Activated naive CD8-positive, alpha-beta T cell treated with anti-CD3 and anti-CD28 coated beads, Interleukin-2, amount 50 U/mL, for 24 hours (primary cell): ENCODE measurements at regions not wholly inside any gene's neighbourhood (a gene's known extent, or its start where the extent isn't known, plus 50 kb on each side); places are given as distances from the start of the nearest gene placed in this dataset.

Source experiments
- ATAC-seq: fragments of 150-1000 bp; cut with Tn5 transposase; one replicate; pipeline ENCODE4 v1.10.0; 2021
- DNase-seq: peaks from one replicate; pipeline ENCODE4 v3.0.0; 2021
- H3K27ac Mint-ChIP-seq: one replicate; pipeline ENCODE4 v1.8.0; 2021; ENCODE audit warnings: mild to moderate bottlenecking, mixed read lengths
- H3K27me3 Mint-ChIP-seq: one replicate; pipeline ENCODE4 v1.8.0; 2021; ENCODE audit warnings: mixed read lengths
- H3K36me3 Mint-ChIP-seq: one replicate; pipeline ENCODE4 v1.8.0; 2021; ENCODE audit warnings: low read depth, mixed read lengths
- H3K4me1 Mint-ChIP-seq: one replicate; pipeline ENCODE4 v1.8.0; 2021; ENCODE audit warnings: mixed read lengths
- H3K4me3 Mint-ChIP-seq: one replicate; pipeline ENCODE4 v1.8.0; 2021; ENCODE audit warnings: mild to moderate bottlenecking, moderate library complexity, mixed read lengths
- H3K9me3 Mint-ChIP-seq: one replicate; pipeline ENCODE4 v1.8.0; 2021; ENCODE audit warnings: mixed read lengths

DNA sequence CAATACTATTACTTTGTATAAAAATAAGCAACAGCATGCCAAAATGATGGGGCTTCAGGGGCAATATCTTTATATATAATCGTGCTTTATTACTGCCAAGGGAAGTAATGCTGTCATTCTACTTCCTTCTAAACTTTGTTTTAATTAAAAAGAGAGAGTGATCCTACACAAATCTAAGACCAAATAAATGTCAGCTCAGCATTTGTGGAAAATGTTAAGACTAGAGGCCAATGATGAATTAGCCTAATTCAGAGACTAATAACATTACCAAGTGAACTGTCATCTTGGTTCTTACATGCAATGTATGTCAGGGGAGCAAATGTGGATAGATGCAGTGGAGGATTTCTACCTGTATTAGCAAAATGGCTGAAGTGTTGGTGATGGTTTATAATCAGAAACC lies 166.4 kb upstream of the PTCHD1 start:
- no peak overlapping the region for H3K27ac Mint-ChIP-seq
- no peak overlapping the region for H3K4me3 Mint-ChIP-seq
- no peaks in the 10 kb centered on the region for H3K36me3 Mint-ChIP-seq
- no peaks in the 10 kb centered on the region for H3K4me1 Mint-ChIP-seq
- ATAC-seq (no peak), DNase-seq (no peak)
- no peaks in the 10 kb centered on the region for H3K9me3 Mint-ChIP-seq
- H3K27me3 Mint-ChIP-seq, result peaks cover 1% of the 10 kb centered on the region

DNA sequence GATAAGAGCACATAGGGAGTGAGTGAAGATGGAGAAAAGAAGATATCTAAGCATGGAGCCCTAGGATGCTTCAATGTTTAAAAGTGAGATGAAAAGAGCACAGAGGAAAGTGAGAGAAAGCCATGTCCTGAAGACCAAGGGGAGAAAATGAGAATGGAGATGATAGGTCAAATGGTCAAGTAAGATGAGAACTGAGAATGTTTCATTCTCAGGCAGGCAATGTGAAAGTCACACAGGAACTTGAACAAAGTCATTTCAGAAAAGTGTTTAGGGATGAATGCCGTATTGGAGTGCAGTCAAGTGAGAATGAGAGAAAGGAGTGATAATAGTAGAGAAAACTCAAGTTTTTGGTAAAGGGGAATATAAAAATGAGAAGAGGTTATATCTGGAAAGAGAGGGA lies 148.7 kb upstream of the PTCHD1 start:
- H3K27ac Mint-ChIP-seq, result no peak overlapping the region
- no peaks in the 10 kb centered on the region for H3K36me3 Mint-ChIP-seq

DNA sequence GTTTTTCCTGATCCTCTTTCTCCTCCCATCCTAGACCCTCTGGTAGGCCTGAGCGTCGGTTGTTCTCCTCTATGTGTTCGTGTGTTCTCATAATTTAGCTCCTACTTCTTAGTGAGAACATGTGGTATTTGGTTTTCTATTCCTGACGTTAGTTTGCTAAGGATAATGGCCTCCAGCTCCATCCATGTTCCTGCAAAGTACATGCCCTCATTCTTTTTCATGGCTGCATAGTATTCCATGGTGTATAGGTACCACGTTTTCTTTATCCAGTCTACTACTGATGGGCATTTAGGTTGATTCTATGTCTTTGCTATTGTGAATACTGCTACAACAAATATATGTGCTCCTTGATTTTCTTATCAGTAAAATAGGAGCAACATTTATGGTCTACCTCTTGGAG lies 146.8 kb upstream of the PTCHD1 start:
- ATAC-seq (no peak), DNase-seq (no peak)
- Mint-ChIP-seq H3K27ac (no peak overlapping the region), H3K4me3 (no peak overlapping the region), H3K9me3 (no peaks in the 10 kb centered on the region), H3K4me1 (no peaks in the 10 kb centered on the region), H3K36me3 (no peaks in the 10 kb centered on the region), H3K27me3 (no peaks in the 10 kb centered on the region)

More for the DNA sequence above, 148.7 kb upstream of the PTCHD1 start:
- no peak for ATAC-seq
- Mint-ChIP-seq H3K4me1 (no peaks in the 10 kb centered on the region), H3K9me3 (no peaks in the 10 kb centered on the region), H3K27me3 (no peaks in the 10 kb centered on the region), H3K4me3 (no peak overlapping the region)
- DNase-seq, result no peak

DNA sequence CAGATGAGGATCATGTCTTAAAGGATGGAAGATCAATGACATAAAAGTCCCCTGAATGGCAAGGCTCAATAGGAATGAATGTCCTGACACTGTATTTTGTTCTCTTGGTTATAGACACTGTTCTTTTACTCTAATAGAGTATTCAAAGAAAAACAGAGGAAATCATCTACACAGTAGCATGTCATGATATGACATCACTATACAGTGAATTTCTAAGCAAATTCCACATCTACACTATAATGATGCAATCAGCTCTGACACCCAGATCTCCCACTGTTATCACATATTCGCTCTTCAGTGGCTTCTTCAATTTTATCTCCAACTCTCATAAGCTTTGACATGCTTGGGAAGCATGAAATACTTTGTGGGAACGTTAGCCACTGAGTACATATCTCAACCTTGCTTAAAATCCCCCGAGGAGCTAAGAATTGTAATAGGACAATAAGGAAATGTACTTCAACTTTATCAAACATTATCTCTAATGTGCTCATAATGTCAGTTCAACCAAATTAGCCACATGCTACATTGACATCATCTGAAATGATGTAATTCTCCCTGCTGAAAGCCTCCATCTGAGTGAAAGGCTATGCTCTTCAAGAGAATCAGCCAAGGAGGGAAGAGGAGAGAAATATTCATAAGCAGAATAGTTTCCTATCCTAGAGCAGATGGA lies 139.6 kb upstream of the PTCHD1 start:
- no peaks in the 10 kb centered on the region for H3K36me3 Mint-ChIP-seq
- peaks cover 4% of the 10 kb centered on the region for H3K9me3 Mint-ChIP-seq
- DNase-seq (no peak), ATAC-seq (no peak)
- no peak overlapping the region for H3K27ac Mint-ChIP-seq
- no peak overlapping the region for H3K4me3 Mint-ChIP-seq
- no peaks in the 10 kb centered on the region for H3K4me1 Mint-ChIP-seq
- H3K27me3 Mint-ChIP-seq, result no peaks in the 10 kb centered on the region

DNA sequence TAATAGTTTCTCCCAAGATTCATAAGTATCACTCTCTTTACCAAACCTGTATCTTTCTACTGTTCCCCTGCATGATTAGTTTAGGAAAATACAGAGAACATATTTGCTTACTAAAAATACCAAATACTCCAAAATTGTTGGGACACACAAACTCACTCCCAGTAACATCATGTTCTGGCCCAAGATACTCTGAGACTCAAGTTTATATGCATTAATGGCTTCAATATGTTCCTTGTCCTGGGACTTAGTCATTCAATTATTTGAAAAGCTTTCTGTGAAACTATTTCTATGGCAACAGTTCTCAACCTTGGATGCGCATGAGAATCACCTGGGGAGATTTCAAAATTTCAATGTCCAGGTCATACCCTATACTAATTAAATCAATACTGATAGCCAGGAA lies 138.9 kb upstream of the PTCHD1 start:
- no peaks in the 10 kb centered on the region for H3K36me3 Mint-ChIP-seq
- H3K9me3 Mint-ChIP-seq, result peaks cover 4% of the 10 kb centered on the region
- H3K27me3 Mint-ChIP-seq, result no peaks in the 10 kb centered on the region
- H3K27ac Mint-ChIP-seq, result no peak overlapping the region
- H3K4me1 Mint-ChIP-seq, result no peaks in the 10 kb centered on the region
- no peak for DNase-seq
- no peak overlapping the region for H3K4me3 Mint-ChIP-seq
- no peak for ATAC-seq

DNA sequence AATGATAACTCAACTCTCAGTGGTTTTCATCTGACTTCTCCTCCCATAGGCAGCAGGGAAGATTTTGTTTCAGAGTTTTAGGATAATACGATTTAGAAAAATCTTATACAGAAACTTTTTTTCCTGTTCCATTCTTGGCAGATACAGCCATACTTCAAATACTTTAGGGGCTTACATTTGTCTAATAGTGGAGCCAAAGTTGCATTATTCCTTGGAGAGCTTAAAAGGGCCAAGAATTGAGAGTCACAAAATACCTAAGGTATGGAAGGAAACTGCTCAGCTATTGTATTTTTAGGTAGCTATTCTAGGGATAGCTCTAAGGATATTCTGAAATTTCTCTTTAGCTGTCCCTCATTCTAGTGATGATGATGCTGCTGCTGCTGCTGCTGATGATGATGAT lies 132.9 kb upstream of the PTCHD1 start:
- no peak for ATAC-seq
- no peak overlapping the region for H3K4me3 Mint-ChIP-seq
- H3K27ac Mint-ChIP-seq, result no peak overlapping the region
- no peaks in the 10 kb centered on the region for H3K36me3 Mint-ChIP-seq
- H3K4me1 Mint-ChIP-seq, result no peaks in the 10 kb centered on the region
- H3K27me3 Mint-ChIP-seq, result no peaks in the 10 kb centered on the region
- H3K9me3 Mint-ChIP-seq, result no peaks in the 10 kb centered on the region
- DNase-seq, result no peak

DNA sequence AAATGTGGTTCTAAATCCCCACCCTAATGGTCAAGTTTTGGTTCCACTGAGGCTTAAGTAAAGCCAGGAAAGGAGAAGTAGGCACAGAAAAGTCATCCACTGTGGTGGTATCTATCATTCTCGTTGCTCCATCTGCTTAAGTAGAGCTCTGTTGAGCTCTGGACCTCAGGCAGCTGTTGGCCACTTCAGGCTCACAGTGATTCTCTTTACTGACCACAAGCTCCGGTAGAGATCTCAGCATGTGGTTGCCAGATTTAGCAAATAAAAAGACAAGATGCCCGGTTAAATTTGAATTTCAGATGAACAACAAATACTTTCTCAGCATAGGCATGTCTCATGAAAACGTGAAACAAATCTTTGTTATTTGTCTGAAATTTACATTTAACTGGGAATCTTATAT lies 132.3 kb upstream of the PTCHD1 start:
- Mint-ChIP-seq H3K9me3 (no peaks in the 10 kb centered on the region), H3K4me3 (no peak overlapping the region), H3K27ac (no peak overlapping the region), H3K27me3 (no peaks in the 10 kb centered on the region), H3K36me3 (no peaks in the 10 kb centered on the region), H3K4me1 (no peaks in the 10 kb centered on the region)
- DNase-seq (no peak), ATAC-seq (no peak)

DNA sequence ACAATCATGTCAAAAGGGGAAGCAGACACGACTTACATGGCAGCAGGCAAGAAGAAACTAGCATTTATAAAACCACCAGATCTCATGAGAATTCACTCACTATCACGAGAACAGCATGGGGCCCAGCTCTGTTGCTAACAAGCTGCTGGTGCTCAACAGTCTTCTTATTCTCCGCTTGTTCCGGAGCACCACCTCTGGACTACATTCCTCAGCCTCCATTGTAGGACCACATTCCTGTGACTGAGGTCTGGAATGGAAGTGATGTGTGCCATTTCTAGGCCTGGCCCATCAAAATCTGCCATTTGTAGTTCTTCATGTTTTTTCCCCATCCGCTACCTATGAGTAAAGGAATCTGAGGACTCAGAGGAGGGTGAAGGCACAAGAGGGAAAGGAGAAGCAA lies 111.5 kb upstream of the PTCHD1 start:
- no peaks in the 10 kb centered on the region for H3K9me3 Mint-ChIP-seq
- H3K4me3 Mint-ChIP-seq, result no peak overlapping the region
- DNase-seq (no peak), ATAC-seq (no peak)
- H3K27me3 Mint-ChIP-seq, result no peaks in the 10 kb centered on the region
- no peak overlapping the region for H3K27ac Mint-ChIP-seq
- no peaks in the 10 kb centered on the region for H3K36me3 Mint-ChIP-seq
- no peaks in the 10 kb centered on the region for H3K4me1 Mint-ChIP-seq

DNA sequence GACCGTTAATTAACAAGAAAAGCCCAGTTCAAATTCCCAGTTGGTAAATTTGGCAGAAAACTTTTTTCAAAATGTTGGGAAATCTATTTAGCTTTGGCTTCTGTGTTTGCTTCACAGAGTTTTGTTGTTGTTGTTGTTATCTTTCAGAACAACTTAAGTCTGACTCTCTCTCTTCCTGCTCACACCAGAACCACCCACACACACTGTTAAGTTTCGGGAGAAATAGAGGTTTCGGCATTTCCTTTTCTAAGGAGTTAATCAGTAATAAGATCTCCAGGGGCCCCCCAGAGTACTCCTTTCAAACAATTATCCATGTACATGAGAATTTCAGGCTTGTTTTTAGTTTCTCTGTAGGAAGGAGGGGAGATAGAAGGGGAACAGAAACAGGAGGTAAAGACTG lies 106.2 kb upstream of the PTCHD1 start:
- Mint-ChIP-seq H3K27ac (no peak overlapping the region), H3K36me3 (no peaks in the 10 kb centered on the region), H3K4me1 (no peaks in the 10 kb centered on the region), H3K9me3 (no peaks in the 10 kb centered on the region), H3K27me3 (no peaks in the 10 kb centered on the region), H3K4me3 (no peak overlapping the region)
- DNase-seq (no peak), ATAC-seq (no peak)

DNA sequence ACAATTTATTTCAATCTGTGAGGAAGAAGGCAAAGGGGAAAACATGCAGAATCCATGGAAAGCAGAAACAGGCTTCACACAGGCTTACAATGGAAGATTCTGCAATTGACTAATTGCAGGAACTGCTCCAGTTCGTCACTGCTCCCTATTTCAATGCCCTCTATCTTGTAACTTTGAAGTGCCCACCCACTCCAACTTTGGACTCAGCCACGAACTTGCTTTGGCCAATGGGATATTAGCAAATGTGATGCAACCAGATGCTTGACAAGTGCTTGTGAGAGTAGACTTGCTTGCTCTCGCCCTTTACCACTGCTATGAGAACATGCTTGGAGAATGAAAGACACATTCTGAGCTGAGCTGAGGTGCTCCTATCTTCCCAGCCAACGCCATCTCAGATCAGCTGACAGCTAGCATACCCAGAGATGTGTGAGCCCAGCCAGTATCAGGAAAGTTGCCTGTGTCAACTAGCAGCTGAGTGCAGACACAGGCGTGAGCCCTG lies 105.7 kb upstream of the PTCHD1 start:
- H3K27me3 Mint-ChIP-seq, result no peaks in the 10 kb centered on the region
- H3K36me3 Mint-ChIP-seq, result no peaks in the 10 kb centered on the region
- no peaks in the 10 kb centered on the region for H3K4me1 Mint-ChIP-seq
- DNase-seq (no peak), ATAC-seq (no peak)
- no peak overlapping the region for H3K4me3 Mint-ChIP-seq
- no peak overlapping the region for H3K27ac Mint-ChIP-seq
- no peaks in the 10 kb centered on the region for H3K9me3 Mint-ChIP-seq

DNA sequence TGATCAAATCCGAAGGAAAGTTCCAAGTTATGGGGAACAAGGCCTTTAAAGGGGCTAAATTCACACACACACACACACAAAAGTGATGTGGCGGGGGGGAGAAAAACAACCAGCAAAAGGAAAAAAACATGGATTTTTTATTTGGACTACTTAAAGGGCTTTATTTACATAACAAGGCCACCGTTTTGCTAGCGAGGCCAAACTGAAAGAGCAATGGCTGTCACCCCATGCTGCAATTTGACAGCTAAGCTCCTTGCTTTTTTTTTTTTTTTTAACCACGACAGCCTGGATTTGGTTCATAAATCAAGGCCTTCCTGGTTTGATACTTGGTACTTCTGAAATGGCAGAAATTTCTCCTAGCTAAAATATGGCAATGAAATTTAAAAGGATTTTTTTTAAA lies 99.6 kb upstream of the PTCHD1 start:
- H3K4me1 Mint-ChIP-seq, result no peaks in the 10 kb centered on the region
- H3K4me3 Mint-ChIP-seq, result no peak overlapping the region
- DNase-seq (no peak), ATAC-seq (no peak)
- H3K9me3 Mint-ChIP-seq, result no peaks in the 10 kb centered on the region
- H3K27me3 Mint-ChIP-seq, result no peaks in the 10 kb centered on the region
- no peaks in the 10 kb centered on the region for H3K36me3 Mint-ChIP-seq
- H3K27ac Mint-ChIP-seq, result no peak overlapping the region

DNA sequence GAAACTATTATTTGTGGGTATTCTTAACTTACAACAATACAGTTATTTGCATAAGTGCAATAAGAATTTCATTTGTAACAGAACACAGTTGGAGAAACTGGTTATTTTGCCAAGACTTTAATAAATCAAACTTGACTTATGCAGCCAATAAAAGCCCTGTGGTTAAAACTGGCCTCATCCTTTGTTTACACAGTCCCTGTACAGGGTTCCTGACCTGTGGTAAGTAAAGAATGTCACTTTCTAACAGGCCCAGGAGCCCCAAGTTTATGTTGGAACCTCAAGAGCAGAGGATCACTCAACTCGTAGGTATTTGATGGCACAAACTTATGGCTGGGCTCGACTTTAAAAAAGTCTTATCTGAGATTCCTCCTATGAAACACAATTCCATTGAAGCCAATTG lies 88.6 kb upstream of the PTCHD1 start:
- Mint-ChIP-seq H3K27me3 (no peaks in the 10 kb centered on the region), H3K27ac (no peak overlapping the region), H3K36me3 (no peaks in the 10 kb centered on the region)

DNA sequence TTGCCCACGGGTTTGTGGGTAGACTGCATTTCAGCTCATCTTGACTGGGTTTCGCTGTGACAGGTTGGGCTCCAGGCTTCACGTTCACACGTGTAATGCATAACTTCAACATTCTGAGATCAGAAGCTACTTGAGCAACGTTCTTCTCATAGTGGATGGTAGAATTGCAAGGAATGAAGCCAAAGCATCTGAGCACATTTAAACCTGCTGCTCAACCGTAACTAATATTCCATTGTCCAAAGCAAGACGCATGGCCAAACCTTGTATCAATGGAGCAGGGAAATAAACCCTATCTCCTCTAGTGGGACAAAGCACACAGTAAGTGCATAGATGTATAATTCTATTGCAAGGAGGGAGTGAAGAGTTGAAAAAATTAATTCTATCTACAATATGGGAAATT lies 86.5 kb upstream of the PTCHD1 start:
- no peak for ATAC-seq
- Mint-ChIP-seq H3K27me3 (no peaks in the 10 kb centered on the region), H3K27ac (no peak overlapping the region), H3K4me1 (no peaks in the 10 kb centered on the region), H3K36me3 (no peaks in the 10 kb centered on the region), H3K4me3 (no peak overlapping the region), H3K9me3 (peaks cover 3% of the 10 kb centered on the region)
- DNase-seq, result no peak

More for the DNA sequence above, 88.6 kb upstream of the PTCHD1 start:
- ATAC-seq, result no peak
- Mint-ChIP-seq H3K4me3 (no peak overlapping the region), H3K4me1 (no peaks in the 10 kb centered on the region), H3K9me3 (peaks cover 3% of the 10 kb centered on the region)
- DNase-seq, result no peak

DNA sequence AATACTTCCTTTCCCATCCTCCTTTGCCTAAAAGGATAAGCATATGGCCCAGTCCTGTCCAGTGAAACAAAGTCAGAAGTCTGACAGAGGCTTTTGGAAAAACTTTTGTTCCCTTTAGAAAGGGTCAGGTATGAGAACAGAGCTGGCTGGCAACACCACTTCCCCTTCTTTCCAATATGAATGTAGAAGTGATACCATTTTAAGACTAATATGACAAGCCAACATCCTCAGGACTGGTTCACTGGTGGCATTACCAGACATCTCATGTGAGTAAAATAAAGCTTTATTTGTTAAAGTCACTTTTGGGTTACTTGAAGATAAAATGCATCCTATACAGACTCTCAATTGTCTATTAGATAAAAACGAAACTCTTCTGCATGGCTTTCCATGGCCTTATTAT lies 83.6 kb upstream of the PTCHD1 start:
- H3K4me1 Mint-ChIP-seq, result no peaks in the 10 kb centered on the region

DNA sequence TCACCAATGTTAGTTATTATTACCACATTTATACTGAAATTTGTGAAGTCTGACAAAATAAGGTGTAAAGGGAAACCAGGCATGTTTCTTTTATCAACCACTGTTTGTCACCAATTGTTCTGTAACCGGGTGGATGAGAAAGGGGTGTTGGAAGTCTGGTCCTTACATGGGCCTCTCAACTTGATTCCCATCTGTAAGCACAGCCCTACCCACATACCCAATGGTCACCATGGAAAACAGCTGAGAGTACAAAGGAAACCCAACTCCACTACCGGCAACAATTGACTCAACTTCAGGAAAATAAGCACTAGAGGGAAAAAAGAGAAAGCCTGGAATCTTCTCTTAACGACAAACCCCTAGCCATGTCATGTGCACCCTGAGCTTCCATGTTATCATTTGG lies 70.8 kb upstream of the PTCHD1 start:
- no peak for DNase-seq
- Mint-ChIP-seq H3K27me3 (no peaks in the 10 kb centered on the region), H3K9me3 (no peaks in the 10 kb centered on the region), H3K4me1 (no peaks in the 10 kb centered on the region), H3K36me3 (no peaks in the 10 kb centered on the region), H3K27ac (no peak overlapping the region), H3K4me3 (no peak overlapping the region)
- ATAC-seq, result no peak

More for the DNA sequence above, 83.6 kb upstream of the PTCHD1 start:
- ATAC-seq, result no peak
- no peaks in the 10 kb centered on the region for H3K27me3 Mint-ChIP-seq
- peaks cover 3% of the 10 kb centered on the region for H3K9me3 Mint-ChIP-seq
- H3K36me3 Mint-ChIP-seq, result no peaks in the 10 kb centered on the region
- no peak overlapping the region for H3K4me3 Mint-ChIP-seq
- H3K27ac Mint-ChIP-seq, result no peak overlapping the region
- DNase-seq, result no peak

DNA sequence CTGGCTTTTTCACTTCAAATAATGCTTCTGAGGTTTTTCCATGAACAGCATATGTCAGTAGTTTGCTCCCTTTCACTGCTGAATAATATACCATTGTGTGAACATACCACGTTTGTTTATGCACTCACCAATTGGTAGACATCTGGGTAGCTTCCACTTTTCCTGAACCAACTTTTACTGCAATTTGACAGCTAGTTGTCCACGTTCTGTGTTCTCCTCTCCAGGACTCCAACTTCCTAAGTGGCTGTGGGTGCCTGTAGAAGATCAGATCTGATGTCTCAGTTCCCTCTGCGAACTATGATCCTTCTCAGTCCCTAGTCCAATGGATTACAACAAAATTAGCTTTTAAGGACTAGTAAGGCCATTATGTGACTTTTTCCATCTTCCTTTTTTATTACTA lies 64.7 kb upstream of the PTCHD1 start:
- Mint-ChIP-seq H3K4me1 (no peaks in the 10 kb centered on the region), H3K9me3 (no peaks in the 10 kb centered on the region), H3K36me3 (no peaks in the 10 kb centered on the region), H3K27ac (no peak overlapping the region), H3K4me3 (no peak overlapping the region), H3K27me3 (no peaks in the 10 kb centered on the region)
- DNase-seq (no peak), ATAC-seq (no peak)
